ENCODE measurements at regions not wholly inside any gene's neighbourhood (a gene's known extent, or its start where the extent isn't known, plus 50 kb on each side); places are given as distances from the start of the nearest gene placed in this dataset.

DNA sequence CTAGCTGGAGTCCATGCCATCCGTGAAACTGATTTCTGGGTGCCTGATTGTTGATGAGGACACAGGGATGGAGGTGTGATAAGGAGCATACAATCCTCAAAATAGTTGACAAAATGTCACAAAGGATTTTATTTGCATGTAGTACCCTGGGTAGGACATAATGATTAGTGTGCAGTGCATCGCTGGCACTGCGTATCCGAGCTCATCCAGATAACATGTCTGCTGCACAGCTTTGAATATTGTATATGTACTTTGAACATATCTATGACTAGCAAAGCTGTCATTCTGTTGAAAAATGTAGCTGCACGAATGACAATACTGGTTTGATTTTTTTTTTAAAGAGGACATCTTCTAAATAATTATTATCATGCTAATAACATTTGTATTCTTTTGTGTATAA is 529.7 kb upstream of the FANCL start (continued):
- TF ChIP-seq BRCA1 (IDR thresholded peaks at IDR 0.05; ENCODE audit: low read depth, low read length) (no peak), GTF2F1 (IDR thresholded peaks at IDR 0.05; ENCODE audit: borderline replicate concordance, low read depth, low read length) (no peak), TBP (IDR thresholded peaks at IDR 0.05; ENCODE audit: low read depth, low read length) (no peak)
- TF ChIP-seq, protein P1, sequence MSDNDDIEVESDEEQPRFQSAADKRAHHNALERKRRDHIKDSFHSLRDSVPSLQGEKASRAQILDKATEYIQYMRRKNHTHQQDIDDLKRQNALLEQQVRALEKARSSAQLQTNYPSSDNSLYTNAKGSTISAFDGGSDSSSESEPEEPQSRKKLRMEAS (IDR thresholded peaks at IDR 0.05), result no peak
